ENCODE measurements at regions not wholly inside any gene's neighbourhood (a gene's known extent, or its start where the extent isn't known, plus 50 kb on each side); places are given as distances from the start of the nearest gene placed in this dataset.

DNA sequence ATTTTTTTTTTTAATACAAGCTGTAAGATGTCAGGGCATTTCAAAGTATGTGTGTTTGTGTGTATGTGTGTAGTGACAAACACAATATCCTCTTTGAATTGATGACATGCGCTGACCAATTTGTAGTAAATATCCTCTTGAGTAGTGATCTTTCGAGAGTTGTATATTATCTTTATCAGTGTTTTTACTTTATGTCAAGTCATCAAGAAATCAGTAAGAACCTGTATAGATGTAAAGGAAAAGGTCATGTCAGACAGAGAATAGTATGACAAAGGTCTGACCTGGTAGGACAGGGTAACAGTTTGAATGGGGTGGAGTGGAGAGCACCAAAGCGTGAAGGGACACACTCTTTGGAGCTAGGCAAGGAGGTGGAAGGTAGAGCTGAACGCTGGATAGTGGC, 1931.4 kb upstream of the CELF4 start:
- no peak for TF ChIP-seq EZH2 (IDR thresholded peaks at IDR 0.05; ENCODE audit: borderline replicate concordance, low read length)
- TF ChIP-seq, protein P1, sequence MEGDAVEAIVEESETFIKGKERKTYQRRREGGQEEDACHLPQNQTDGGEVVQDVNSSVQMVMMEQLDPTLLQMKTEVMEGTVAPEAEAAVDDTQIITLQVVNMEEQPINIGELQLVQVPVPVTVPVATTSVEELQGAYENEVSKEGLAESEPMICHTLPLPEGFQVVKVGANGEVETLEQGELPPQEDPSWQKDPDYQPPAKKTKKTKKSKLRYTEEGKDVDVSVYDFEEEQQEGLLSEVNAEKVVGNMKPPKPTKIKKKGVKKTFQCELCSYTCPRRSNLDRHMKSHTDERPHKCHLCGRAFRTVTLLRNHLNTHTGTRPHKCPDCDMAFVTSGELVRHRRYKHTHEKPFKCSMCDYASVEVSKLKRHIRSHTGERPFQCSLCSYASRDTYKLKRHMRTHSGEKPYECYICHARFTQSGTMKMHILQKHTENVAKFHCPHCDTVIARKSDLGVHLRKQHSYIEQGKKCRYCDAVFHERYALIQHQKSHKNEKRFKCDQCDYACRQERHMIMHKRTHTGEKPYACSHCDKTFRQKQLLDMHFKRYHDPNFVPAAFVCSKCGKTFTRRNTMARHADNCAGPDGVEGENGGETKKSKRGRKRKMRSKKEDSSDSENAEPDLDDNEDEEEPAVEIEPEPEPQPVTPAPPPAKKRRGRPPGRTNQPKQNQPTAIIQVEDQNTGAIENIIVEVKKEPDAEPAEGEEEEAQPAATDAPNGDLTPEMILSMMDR (IDR thresholded peaks at IDR 0.05; ENCODE audit: low read length): no peak
